IPS DF 4.7 (cell line): ENCODE measurements at regions not wholly inside any gene's neighbourhood (a gene's known extent, or its start where the extent isn't known, plus 50 kb on each side); places are given as distances from the start of the nearest gene placed in this dataset.
"Not testable (repeated sequence)": the region's sequence is repeated elsewhere in the genome, so short reads cannot be mapped to it uniquely, and the experiment has no call there.

Source experiments
- DNase-seq: peaks from one replicate; pipeline ENCODE4 v3.0.0-alpha.2; 2013; ENCODE audit warnings: low spot score; ENCODE audit errors: extremely low read depth

DNA sequence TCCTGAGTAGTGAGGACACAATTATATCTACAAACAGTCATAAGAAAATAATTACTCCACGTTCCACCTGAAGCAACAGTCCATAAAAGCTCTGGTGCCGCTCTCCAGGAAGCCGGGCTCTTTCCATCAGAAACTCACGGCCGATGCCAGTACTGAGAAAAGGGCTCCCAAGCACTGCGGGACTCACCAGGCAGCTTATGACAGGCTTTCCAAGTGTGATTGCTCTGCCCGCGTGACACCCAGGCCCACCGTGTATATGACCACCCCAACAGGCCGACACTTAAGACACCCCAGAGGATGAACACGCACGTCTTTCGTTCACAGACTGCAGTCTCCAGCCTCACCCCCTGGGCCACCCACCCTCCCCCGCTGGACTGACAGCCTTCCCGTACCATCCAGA lies 199.0 kb downstream of the UQCRFS1 start:
- DNase-seq = no peak

DNA sequence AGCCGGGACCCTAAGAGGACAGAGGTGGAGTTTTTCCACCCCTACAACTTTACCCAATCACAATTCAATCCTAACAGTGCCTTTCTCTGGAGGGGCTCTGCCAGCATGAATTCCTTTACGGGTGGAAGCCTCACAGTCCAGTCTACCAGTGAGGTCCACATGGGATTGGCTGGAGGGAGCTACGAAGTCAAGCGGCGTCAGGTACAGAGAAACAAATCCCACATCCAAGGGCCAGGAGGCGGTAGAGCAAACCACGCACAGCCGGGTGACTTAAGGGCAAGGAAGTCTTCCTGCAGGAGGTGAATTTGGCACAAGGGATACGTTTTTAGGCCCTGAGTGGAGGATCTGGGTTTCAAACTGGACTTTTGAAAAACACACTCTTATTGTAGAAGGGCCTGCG lies 199.6 kb downstream of the UQCRFS1 start:
- no peak for DNase-seq

DNA sequence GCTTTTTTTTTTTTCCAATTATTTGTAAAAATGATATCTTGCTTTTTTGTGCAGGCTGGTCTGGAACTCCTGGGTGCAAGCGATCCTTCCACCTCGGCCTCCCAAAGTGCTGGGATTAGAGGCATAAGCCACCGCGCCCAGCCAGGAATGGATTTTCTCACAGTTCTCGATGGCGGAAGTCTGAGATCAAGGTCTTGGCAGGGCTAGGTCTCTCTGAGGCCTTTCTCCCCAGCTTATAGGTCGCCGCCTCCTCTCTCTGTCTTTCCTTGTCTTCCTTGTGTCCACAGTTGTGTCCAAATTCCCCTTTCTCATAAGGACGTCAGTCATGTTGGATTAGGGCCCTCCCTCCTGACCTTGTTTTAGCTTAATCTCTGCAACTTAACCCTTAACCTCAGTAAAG lies 200.5 kb downstream of the UQCRFS1 start:
- DNase-seq = no peak

DNA sequence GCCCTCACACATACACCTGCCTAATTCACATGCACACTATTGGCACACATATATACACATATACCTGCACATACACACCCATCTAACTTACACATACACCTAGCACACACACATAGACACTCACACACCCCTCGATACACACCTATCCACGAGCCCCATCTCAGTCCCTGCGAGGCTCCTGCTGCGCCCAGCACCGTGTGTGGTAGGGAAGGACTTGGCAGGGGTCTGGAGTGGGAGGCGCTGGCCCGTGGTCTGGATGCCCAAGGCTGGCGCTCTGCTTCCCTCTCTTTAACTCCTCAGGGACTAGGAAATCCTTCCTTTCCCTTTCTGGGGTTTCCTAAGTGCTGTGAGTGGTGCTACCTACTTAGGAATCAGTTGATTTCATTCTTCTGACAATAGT lies 202.7 kb downstream of the UQCRFS1 start:
- no peak for DNase-seq

DNA sequence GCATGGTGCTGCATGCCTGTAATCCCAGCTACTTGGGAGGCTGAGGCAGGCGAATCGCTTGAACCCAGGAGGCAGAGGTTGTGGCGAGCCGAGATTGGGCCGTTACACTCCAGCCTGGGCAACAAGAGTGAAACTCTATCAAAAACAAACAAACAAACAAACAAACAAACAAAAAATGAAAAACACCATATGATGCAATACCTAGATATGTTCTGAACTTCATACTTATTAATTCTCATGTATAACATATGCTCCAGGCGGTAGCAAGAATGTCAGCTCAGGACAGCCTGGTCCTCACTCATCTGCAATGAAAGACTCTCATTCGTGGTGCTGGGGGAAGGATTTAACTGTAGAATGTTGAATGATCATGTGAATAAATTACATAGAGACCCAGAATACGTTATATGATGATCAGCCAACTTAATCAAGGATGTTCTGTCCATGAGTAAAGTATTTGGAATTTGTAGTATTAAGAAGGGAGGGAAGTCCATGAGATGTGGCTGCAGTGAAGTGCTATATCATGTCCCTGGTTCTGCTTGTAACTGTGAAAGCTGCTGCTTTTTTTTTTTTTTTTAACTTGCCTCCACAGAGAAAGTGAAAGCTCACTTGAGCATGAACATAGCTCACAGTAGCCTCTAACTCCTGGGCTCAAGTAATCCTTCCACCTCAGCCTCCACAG lies 206.8 kb downstream of the UQCRFS1 start:
- no peak for DNase-seq

DNA sequence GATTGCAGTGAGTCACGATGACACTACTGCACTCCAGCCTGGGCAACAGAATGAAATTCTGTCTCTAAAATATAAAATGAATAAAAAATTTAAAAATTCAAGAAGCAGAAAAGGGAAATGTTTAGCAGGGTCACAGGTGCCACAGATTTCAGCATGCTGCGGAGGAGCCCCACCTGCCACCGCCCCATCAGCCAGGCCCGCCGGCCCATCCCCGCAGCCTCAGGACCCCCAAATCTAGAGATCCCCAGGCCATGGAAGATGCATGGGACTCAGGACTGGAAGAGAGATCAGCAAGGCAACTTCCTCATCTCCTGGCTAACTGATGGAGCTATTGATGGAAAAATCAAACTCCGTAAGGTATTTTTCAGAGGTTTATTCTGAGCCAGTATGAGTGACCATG lies 208.2 kb downstream of the UQCRFS1 start:
- no peak for DNase-seq

DNA sequence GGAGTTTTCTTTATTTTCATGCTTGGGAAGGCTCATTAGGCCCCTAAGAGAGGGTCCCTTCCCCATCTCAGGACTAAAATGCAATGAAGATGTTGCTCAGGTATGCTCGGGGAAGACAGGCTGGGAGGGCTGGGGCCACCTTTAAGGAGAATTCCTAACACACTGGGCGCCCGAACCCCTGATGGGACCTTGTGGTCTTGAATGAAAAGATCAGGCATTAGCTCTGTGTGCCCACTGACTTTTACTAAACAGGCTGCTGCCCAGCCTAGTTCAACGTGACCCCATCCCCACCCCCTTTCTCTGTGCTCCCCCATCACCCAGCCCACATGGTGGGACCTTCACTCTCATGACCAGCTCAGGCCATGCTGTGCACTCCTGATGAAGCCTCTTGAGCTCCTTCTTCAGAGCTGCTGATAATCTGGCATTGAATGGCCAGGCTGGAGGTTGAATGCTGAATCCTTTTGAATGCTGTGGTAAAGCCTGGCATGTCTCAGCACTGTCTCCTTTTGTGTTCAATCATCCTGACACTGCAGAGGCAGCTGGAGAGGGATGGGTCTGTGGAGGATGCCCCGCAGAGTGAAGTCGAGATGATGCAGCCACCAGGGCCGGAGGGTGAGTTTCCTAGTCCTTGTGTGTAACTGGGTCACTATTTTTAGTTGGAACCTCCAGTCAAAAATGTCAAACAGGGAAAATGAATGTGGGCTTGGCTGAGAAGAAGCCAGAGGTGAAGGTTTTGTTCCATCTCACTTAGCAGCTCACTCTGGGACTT lies 209.1 kb downstream of the UQCRFS1 start:
- no peak for DNase-seq

DNA sequence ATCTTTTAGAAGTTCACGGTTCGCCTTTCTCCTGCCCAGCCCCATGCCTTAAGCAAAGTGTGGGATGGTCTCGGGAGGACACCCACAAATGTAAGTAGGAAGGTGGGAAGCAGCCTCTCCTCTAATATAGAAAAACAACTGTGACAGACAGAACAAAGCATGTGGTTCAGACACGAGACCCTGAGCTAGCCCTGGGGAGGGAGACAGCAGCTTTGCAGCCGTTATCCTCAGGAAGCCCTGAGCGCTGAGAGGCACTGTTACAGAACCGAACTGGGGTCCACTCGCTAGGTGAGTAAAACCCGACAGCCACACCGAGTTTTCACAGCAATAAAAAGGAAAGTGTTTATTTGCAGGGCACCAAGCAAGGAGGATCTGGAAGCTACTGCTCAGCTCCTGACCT lies 210.6 kb downstream of the UQCRFS1 start:
- DNase-seq = no peak

DNA sequence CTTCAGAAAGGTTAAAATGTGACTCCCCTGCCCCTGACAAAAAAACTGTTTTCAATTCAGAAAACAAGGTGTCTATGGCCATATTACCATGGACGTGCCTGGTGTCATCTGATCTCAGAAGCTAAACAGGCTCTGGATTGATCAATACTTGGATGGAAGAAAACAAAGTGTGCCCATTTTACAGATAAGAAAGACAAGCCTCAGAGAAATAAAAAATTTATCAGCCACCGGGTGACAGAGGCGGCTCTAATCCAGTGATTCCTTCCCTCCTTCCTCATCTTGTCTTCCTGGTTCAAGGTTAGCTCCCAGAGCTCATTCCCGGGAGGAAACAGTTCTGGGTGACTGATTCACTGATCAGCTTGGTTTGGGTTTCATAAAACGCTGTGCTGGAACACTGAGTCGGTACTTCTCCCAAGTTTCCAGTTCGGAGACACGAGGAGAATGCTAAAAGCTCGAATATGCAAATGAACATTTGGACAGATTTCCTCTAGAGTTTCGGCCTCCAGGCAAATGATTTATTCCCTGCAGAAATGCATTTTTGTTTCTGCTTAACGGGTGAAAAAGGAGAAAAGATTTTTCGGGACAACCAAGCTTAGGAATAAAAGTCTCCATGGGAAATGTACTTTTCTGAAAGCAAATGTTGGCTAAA lies 211.2 kb downstream of the UQCRFS1 start:
- no peak for DNase-seq

DNA sequence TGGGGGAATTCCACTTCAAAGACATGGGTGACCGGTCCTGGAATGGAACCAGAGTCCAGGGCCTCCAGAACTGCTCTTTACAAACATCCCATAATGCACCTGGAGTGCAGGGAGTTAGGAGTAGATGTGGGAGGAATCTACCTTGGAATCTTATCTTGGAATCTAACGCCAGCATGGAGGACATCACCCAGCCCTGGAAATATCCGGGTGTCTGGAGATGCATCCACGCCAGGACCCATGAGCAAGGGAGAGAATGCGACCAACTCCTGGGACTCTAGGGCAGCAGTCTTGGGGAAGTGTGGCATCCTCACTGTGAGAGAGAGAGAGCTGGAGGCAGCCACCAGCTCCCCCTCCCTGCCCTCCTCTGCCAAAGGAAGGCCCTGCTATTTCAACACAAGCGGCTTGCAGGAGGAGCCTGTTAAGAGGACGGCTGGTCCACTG lies 211.8 kb downstream of the UQCRFS1 start:
- no peak for DNase-seq

DNA sequence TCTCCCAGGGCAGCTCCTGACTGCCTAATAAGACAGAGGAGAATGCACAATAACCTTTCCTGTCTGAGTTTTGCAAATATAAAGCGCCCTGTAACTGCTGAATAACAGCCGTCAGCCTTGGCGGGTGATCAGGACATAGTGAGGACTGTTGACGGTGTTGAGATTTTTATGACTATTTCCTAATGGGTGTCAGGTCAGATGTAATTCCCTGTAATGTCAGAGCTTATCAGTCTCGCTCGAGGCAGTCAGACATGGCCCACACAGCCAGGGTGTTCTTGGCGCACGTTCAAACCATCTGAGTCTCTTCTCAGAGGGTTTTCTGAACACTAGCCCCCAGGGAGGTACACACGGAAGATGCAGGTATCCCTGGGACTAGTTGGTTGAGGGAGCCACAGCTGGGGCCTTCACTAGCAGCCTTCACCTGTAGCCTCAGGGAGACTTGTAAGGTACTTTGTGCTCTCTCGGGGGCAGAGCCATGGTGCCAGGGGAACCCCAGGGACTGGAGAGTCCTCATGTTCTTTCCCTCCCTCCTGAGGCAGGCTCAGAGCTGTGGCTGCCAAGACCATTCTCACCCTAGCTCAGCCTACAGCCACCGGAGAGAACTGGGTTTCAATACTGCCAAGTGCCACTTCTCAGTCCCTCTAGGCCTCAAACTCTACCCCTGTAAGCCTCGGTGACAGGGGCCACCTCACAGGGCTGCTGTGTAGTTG lies 213.1 kb downstream of the UQCRFS1 start:
- no peak for DNase-seq

DNA sequence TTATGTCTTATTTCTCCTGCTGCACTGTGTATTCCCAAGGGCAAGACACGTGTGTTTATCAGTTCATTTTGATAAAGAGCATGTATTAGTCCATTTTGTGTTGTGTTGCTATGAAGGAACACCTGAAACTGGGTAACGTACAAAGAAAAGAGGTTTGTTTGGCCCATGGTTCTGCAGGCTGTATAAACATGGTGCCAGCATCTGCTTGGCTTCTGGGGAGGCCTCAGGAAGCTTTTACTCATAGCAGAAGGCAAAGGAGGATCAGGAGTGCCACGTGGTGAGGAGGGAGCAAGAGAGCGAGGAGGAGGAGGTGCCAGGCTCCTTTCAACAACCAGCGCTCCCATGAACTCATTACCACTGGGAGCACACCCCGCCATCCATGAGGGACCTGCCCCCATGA lies 214.0 kb downstream of the UQCRFS1 start:
- DNase-seq = no peak

DNA sequence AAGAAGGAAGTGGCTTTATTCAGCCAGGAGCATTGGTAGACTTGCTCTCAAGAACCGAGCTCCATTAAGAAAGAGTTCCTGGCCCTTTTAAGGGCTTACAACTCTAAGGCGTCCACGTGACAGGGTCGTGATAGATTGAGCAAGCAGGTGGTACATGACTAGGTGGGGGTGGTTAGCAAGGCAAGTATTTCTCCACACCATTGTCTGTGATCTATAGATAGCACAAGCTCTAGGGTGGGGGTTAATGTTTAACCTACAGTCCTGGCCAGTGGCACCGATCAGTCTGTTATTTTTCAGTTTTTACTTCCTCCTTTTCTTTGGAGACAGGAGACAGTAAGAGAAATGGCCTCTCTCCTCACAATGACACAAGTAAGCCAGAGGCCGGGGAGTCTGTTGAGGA lies 215.1 kb downstream of the UQCRFS1 start:
- DNase-seq = not testable (repeated sequence)

DNA sequence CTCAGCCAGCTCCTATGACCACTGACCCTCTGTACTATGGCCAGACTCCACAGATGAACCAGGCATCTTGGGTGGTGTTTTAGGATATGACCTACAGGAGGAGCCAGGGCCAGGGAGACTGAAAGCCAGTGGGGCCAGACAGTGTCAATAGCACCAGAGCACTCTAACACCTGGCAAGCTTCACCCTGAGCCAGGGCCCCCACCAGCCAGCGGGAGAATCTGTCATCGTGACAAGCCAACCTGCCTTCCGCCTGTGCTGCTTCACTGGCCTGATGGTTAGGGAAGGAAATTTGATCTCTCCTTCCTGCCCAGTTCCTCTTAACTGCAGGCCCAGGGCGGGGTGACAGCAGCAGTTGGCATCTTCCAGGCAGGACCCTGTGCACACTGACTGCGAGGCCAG lies 222.4 kb downstream of the UQCRFS1 start:
- DNase-seq = no peak

DNA sequence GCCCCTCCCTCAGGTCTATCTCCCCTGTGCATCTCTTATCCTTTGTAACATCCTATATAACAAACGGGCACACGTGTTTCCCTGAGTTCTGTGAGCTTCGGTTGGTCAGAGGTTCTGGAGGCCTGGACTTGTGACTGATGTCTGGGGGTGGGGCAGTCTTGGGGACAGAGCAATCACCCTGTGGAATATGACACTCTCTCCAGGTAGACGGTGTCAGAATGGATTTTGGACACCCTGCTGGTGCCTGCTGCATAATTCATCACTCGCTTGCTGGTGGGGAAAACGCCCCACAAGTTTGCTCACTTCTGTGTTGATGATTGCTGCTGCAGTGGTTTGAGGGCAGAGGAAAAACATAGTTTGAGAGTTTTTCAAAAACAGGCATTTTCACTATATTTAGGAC lies 223.2 kb downstream of the UQCRFS1 start:
- no peak for DNase-seq

DNA sequence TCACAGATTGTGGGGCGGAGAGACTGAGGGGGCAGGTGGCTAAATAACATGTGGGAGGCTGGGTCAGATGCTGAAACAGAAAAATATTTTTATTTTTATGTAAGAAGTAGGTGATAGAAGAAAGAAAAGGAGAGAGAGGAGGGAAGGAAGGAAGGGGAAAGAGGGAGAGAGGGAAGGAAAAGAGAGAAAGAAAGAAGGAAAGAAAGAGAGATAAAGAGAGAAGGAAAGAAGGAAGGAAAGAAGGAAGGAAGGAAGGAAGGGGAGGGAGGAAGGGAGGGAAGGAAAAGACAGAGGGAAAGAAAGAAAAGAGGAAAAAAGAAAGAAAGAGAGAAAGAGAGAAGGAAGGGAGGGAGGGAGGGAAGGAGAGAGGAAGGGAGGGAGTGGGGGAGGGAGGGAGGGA lies 224.9 kb downstream of the UQCRFS1 start:
- DNase-seq = no peak

DNA sequence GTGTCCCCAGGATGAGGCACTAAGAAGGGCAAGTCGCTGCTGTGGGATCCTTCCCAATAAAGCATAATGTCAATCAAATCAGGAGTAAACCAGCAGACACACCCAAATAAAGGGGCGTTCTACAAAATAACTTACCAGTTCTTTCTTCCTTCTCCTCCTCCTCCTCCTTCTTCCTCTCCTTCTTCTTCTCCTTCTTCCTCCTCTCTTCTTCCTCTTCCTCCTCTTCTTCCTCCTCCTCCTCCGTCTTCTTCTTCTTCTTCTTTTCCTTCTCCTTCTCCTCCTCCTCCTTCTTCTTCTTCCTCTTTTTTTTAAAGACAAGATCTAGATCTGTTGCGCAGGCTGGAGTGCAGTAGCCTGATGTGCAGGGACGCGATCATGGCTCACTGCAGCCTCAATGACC lies 225.8 kb downstream of the UQCRFS1 start:
- no peak for DNase-seq

DNA sequence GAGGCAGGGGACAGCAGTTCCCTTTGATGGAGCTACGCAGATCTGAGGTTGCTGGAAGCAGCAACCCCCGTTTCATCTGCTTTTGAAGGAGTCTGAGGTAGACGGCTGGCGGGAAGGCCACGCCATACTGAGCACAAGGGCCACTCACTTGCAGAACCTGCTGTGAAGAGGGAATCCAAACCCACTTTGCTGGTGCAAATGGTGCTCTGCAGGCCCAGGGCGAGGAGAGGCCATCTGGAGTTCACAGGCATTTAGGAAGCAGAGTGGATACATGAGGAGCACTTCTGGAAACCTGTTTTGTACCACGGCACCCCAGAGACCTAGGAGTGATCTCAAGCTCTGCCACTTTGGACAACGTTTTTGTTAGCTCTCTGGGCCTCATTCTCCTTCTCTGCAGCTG lies 227.8 kb downstream of the UQCRFS1 start:
- DNase-seq = no peak

DNA sequence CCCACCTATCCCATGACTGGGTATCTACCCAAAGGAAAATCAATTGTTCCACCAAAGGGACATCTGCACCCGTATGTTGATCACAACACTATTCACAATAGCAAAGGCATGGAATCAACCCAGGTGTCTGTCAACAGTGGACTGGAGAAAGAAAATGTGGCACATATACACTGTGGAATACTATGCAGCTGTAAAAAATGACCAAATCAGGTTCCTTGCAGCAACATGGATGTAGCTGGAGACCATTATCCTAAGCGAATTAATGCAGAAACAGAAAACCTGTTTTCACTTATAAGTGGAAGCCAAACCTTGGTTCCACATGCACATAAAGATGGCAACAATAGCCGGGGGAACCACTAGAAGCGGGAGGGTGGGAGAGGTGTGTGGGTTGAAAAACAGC lies 228.6 kb downstream of the UQCRFS1 start:
- DNase-seq = no peak

DNA sequence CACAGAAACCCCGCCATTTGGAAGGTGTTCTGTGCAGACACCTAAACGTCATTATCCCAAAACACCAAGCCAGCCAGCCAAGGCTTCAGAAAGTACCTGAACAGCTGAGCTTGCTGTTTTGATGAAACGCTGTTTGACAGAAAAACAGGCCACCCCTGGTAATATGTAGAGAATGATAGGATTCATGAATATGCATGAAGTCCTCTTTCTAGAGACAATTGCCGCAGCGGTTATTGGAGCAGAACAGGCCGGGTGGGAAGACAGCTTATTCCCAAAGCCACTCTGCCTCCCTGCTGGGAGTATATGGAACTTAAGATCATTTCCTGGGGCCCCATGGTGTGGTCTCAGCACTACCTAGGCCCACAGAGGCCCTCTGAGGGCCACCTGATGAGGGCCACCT lies 229.5 kb downstream of the UQCRFS1 start:
- DNase-seq = no peak

DNA sequence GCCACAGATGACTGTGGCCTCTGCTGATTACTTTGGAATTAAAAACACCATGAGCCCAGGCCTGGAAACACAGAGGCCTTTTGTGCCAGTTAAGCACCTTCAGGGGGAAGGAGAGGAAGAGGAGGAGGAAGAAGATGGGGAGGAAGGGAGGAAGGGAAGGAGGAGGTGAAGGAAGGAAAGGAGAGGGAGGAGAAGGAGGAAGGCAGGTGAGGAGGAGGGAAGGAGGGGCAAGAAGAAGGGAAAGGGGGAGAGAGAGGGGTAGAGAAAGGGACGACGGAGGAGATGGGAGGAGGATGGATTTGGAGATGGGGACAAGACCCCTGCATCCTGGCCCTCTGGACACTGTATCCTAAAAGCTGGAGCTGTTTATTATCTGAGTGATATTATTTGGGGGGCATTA lies 231.0 kb downstream of the UQCRFS1 start:
- no peak for DNase-seq

DNA sequence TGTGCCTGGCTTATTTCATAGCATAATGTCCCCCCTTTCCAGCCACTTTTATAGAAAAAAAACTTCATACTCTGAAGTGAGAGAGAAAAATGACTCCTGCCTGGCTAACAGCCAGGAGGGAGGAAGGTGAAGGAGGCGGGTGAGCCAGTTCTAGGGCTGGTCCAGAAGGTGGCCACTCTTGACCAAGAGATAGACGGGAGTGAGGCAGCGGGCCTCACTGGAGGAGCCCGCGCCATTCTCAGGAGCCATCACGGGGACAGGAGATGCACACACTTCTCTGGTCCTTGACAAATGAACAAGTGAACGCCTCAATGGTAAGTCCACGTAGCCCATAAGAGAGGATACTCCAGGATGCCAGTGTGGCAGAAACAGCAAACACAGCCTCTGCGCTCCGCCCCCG lies 231.4 kb downstream of the UQCRFS1 start:
- no peak for DNase-seq
